ENCODE measurements at regions not wholly inside any gene's neighbourhood (a gene's known extent, or its start where the extent isn't known, plus 50 kb on each side); places are given as distances from the start of the nearest gene placed in this dataset.
"Not testable (repeated sequence)": the region's sequence is repeated elsewhere in the genome, so short reads cannot be mapped to it uniquely, and the experiment has no call there.

- not testable (repeated sequence) for DNase-seq (ENCODE audit: low read depth)
Observed at GRCh38 chr1:228796945-228797344, 61.7 kb downstream of the RHOU start.

GRCh38 chr1:228798035-228798434 is 62.8 kb downstream of the RHOU start:
- no peak for DNase-seq (ENCODE audit: low read depth)

- DNase-seq (ENCODE audit: low read depth): no peak
Observed at GRCh38 chr1:228798548-228798947, 63.3 kb downstream of the RHOU start.

- DNase-seq (ENCODE audit: low read depth): no peak
Observed at GRCh38 chr1:228799924-228800323, 64.6 kb downstream of the RHOU start.

GRCh38 chr1:228801068-228801467 is 65.8 kb downstream of the RHOU start:
- no peak for DNase-seq (ENCODE audit: low read depth)

- peak; percentile 19 for DNase-seq (ENCODE audit: low read depth)
Observed at GRCh38 chr1:228802386-228803220, 67.3 kb downstream of the RHOU start.

GRCh38 chr1:228803421-228803820 is 68.1 kb downstream of the RHOU start:
- DNase-seq (ENCODE audit: low read depth): no peak

- DNase-seq (ENCODE audit: low read depth): no peak
Observed at GRCh38 chr1:228804173-228804572, 68.9 kb downstream of the RHOU start.

- no peak for DNase-seq (ENCODE audit: low read depth)
Observed at GRCh38 chr1:228804640-228805413, 69.5 kb downstream of the RHOU start.

GRCh38 chr1:228807904-228808605 is 72.8 kb downstream of the RHOU start:
- DNase-seq (ENCODE audit: low read depth): no peak

- no peak for DNase-seq (ENCODE audit: low read depth)
Observed at GRCh38 chr1:228809621-228810394, 74.5 kb downstream of the RHOU start.

- DNase-seq (ENCODE audit: low read depth): no peak
Observed at GRCh38 chr1:228810395-228810758, 75.1 kb downstream of the RHOU start.

- DNase-seq (ENCODE audit: low read depth): no peak
Observed at GRCh38 chr1:228810878-228811711, 75.8 kb downstream of the RHOU start.

GRCh38 chr1:228811712-228812305 is 76.5 kb downstream of the RHOU start:
- no peak for DNase-seq (ENCODE audit: low read depth)

GRCh38 chr1:228812961-228813360 is 77.7 kb downstream of the RHOU start:
- no peak for DNase-seq (ENCODE audit: low read depth)

GRCh38 chr1:228814176-228814575 is 78.9 kb downstream of the RHOU start:
- DNase-seq (ENCODE audit: low read depth): no peak

- no peak for DNase-seq (ENCODE audit: low read depth)
Observed at GRCh38 chr1:228818296-228818695, 83.0 kb downstream of the RHOU start.

GRCh38 chr1:228818928-228819630 is 83.8 kb downstream of the RHOU start:
- DNase-seq (ENCODE audit: low read depth): no peak

- no peak for DNase-seq (ENCODE audit: low read depth)
Observed at GRCh38 chr1:228821252-228821651, 86.0 kb downstream of the RHOU start.

GRCh38 chr1:228823200-228823599 is 87.9 kb downstream of the RHOU start:
- DNase-seq (ENCODE audit: low read depth): no peak
